ENCODE measurements at regions not wholly inside any gene's neighbourhood (a gene's known extent, or its start where the extent isn't known, plus 50 kb on each side); places are given as distances from the start of the nearest gene placed in this dataset.

DNA sequence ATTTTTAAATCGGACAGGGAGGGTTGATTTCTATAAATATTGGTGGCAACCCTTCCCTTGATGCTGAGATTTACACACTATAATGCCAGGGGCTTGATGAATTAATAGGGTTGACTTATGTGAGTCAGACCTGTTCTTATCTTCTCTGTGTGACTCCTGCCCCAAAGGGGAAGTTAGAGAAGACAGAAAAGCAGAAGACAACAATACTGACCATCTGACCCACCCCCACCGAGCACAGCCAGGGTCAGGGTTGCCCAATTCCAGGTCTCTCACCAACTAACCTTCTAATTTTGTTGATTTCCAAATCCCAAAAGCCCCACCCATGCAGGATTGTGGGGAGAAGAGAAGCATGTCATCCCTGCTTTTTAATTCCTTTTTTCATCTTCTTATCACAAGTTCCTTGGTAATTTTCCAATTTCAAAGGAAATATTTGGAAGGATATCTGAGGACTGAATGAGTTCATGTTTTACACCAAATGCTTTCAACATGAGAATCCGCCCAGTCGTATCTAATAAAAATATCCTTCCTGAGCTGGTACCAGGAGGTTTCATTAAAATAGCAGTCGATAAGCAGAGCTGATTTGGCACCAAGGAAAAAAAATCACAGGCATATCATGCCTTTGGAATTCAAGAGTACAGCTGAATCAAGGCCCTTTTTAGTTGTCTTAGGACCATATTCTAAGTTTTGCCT is 603.4 kb upstream of the CDH11 start:
- H3K27ac ChIP-seq = no peak overlapping the region
- intact Hi-C loops (cut with DNase I; ENCODE audit: low total_unique reads) = no loop called here
- no peak for TF ChIP-seq POLR2AphosphoS5 (IDR thresholded peaks at IDR 0.05)
- no peak for TF ChIP-seq EP300 (IDR thresholded peaks at IDR 0.05)
- TF ChIP-seq, protein P1, sequence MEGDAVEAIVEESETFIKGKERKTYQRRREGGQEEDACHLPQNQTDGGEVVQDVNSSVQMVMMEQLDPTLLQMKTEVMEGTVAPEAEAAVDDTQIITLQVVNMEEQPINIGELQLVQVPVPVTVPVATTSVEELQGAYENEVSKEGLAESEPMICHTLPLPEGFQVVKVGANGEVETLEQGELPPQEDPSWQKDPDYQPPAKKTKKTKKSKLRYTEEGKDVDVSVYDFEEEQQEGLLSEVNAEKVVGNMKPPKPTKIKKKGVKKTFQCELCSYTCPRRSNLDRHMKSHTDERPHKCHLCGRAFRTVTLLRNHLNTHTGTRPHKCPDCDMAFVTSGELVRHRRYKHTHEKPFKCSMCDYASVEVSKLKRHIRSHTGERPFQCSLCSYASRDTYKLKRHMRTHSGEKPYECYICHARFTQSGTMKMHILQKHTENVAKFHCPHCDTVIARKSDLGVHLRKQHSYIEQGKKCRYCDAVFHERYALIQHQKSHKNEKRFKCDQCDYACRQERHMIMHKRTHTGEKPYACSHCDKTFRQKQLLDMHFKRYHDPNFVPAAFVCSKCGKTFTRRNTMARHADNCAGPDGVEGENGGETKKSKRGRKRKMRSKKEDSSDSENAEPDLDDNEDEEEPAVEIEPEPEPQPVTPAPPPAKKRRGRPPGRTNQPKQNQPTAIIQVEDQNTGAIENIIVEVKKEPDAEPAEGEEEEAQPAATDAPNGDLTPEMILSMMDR (IDR thresholded peaks at IDR 0.05) = no peak
- TF ChIP-seq POLR2A (IDR thresholded peaks at IDR 0.05) = no peak
- no peak for DNase-seq
- peaks cover 0 to 7% (median 6%) of the 10 kb centered on the region in 4 donors for H3K9me3 ChIP-seq
- peaks cover 0 to 13% (median 0%) of the 10 kb centered on the region in 3 donors for H3K27me3 ChIP-seq
- H3K36me3 ChIP-seq = no peaks in the 10 kb centered on the region
- 57 to 71% (median 70%) methylated on average over 5 of the region's 5 CpGs for WGBS, 5 donors
- no peak overlapping the region for H3K4me3 ChIP-seq
- no peaks in the 10 kb centered on the region for H3K4me1 ChIP-seq

DNA sequence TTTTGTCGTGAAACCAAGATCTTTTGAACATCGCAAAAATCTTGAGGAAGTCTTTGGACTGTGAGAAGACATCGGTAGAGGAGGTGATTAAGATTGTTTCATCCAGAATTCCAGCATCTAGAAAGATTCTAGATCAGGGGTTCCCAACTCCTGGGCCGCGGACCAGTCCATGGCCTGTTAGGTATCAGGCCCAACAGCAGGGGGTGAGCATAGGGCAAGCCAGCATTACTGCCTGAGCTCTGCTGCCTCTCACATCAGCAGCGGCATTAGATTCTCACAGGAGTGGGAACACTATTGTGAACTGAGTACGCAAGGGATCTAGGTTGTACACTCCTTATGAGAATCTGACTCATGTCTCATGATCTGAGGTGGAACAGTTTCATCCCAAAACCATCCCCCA is 600.6 kb upstream of the CDH11 start:
- intact Hi-C loops (cut with DNase I; ENCODE audit: low total_unique reads) = no loop called here
- no peaks in the 10 kb centered on the region for H3K4me1 ChIP-seq
- H3K36me3 ChIP-seq = no peaks in the 10 kb centered on the region
- WGBS, 5 donors = 92 to 97% (median 94%) methylated on average over 7 of the region's 7 CpGs
- no peaks in the 10 kb centered on the region for H3K9me3 ChIP-seq
- H3K4me3 ChIP-seq = no peak overlapping the region
- peaks cover 0 to 10% (median 0%) of the 10 kb centered on the region in 3 donors for H3K27me3 ChIP-seq
- no peak for DNase-seq
- no peak for TF ChIP-seq POLR2AphosphoS5 (IDR thresholded peaks at IDR 0.05)
- TF ChIP-seq, protein P1 (IDR thresholded peaks at IDR 0.05) = no peak
- TF ChIP-seq EP300 (IDR thresholded peaks at IDR 0.05) = no peak
- TF ChIP-seq POLR2A (IDR thresholded peaks at IDR 0.05) = no peak
- H3K27ac ChIP-seq = no peak overlapping the region

DNA sequence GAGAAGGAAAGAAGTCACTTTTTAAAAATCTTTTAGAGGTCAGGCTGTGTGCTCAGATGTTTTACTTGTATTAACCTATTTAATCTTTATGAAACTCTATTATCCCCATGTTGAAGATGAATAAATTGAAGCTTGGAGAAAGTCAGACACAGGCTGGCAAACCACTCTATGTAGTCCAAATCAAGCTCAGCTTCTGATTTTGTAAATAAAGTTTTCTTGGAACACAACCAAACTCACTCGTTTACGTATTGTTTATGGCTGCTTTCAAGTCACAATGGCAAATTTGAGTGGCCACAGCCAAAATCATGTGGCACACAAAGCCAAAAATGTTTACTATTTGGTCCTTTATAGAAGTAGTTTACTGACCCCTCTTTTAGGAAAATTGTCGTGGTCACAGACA is 596.0 kb upstream of the CDH11 start:
- WGBS, 5 donors = 58 to 65% (median 64%) methylated on average over 3 of the region's 3 CpGs
- DNase-seq = no peak
- intact Hi-C loops (cut with DNase I; ENCODE audit: low total_unique reads) = no loop called here

DNA sequence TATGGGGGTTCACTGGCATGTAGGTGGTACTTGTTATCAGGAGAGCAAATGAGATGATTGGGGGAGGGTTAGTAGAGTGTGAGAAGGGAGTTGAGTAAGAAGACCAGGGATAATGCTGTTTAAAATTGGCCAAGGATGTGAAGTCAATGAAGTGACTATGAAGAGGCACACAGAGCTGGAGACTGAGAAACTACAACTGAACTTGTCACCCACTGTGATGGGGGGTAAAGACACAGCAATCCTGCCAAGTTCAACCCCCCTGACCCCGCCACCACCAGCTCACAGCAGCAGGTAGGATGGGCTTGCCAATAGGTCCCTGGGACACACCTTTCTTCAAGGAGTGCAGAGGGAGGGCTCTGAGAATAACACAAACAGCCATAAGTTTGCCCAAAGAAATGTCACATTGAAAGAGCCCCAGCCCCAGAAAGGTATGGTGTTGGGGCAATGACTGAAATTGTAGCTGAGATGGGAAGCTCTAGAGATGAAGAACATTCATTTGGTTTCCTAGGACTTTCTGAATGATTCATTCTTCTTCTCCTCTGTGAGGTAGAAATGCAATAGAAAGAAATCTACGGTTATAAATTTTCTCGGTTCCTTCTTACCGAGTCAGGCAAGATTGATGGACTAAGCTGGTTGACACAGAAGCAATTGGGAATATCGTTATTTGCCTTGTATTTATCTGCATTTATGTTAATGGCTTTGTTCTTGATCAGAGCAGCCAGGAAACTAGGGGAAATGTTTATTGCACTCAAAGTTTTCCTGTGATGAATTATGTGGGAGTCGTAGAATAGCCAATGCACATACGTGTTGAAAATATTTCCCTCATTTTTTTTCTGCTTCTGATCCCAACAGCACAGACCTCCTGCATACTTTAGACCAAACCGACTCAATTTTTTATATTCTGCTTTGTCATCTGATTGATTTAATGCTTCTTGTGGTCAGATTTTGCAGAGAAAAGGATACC is 595.2 kb upstream of the CDH11 start:
- H3K4me1 ChIP-seq = no peaks in the 10 kb centered on the region
- TF ChIP-seq POLR2A (IDR thresholded peaks at IDR 0.05) (no peak), EP300 (IDR thresholded peaks at IDR 0.05) (no peak), POLR2AphosphoS5 (IDR thresholded peaks at IDR 0.05) (no peak)
- H3K27ac ChIP-seq = no peak overlapping the region
- no peaks in the 10 kb centered on the region for H3K27me3 ChIP-seq
- intact Hi-C loops (cut with DNase I; ENCODE audit: low total_unique reads) = no loop called here
- peak in 1 of 2 donors; percentile 13 for DNase-seq
- H3K36me3 ChIP-seq = no peaks in the 10 kb centered on the region
- no peak overlapping the region for H3K4me3 ChIP-seq
- WGBS, 5 donors = 47 to 80% (median 59%) methylated on average over 8 of the region's 8 CpGs
- peaks cover 0 to under 1% (median 0%) of the 10 kb centered on the region in 4 donors for H3K9me3 ChIP-seq

More for the DNA sequence above, 596.0 kb upstream of the CDH11 start:
- H3K36me3 ChIP-seq = no peaks in the 10 kb centered on the region
- no peak for TF ChIP-seq POLR2AphosphoS5 (IDR thresholded peaks at IDR 0.05)
- TF ChIP-seq POLR2A (IDR thresholded peaks at IDR 0.05) = no peak
- TF ChIP-seq, protein P1 (IDR thresholded peaks at IDR 0.05) = no peak
- TF ChIP-seq EP300 (IDR thresholded peaks at IDR 0.05) = no peak
- H3K27me3 ChIP-seq = no peaks in the 10 kb centered on the region
- H3K4me3 ChIP-seq = no peak overlapping the region
- H3K4me1 ChIP-seq = no peaks in the 10 kb centered on the region
- no peak overlapping the region for H3K27ac ChIP-seq
- no peaks in the 10 kb centered on the region for H3K9me3 ChIP-seq
